ENCODE measurements at regions not wholly inside any gene's neighbourhood (a gene's known extent, or its start where the extent isn't known, plus 50 kb on each side); places are given as distances from the start of the nearest gene placed in this dataset.

DNA sequence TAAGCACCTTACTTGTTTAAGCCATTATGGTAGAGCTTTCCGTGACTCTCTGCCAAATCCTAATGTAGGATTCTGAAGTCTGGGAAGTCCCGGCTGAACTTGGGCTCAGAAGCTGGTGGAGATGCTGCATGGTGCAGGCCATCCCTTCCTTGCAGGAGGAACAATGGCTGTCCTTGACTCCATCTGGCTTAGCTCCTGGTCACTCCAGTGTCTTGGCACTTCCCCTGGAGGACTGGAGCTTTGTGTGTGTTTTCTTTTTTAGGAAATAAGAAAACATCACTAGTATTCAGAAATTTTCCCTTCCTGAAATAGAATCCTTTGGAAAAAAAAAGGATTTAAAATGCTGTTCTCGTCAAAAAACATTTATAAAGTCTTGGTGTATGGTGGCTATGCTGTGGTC, 209.3 kb upstream of the ROPN1 start:
- DNase-seq = no peak

DNA sequence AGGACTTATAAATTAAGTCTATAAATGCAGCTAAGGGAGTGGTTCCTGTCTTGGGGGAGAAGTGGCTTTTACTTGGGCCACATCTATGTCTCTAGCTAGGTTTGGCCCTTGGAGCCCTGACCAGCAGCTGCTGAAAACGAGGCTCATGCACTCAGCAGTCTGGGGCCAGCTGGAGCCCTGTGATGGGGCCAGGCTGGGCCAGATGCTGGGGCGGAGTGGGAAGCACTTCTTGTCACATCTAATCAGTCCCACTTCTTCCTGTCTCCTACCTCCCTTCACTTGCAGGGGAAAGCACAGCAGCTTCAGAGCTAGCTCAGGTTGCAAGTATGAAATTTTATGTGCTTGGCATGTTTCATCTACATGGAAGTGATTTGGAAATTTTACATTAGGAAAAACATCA, 209.9 kb upstream of the ROPN1 start:
- no peak for DNase-seq

DNA sequence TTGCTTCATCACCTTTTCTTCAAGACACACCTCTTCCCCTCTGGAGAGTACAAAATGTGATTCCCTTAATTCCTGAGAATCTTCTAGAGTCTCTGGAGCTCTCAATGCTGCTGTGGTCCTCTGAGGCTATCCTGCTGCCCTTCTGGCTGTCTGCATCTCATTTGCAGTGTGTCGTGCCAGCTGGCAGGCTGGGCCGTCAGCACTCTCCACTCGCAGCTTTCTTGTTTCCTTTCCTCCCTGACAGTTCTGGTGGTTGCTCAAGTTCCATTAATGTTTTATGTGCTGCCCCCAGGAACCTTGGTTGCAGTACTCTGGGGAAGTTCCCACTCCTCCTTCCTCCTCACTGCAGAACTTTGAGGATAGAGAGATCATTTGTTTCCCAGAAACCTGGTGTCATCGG, 210.8 kb upstream of the ROPN1 start:
- DNase-seq = no peak

DNA sequence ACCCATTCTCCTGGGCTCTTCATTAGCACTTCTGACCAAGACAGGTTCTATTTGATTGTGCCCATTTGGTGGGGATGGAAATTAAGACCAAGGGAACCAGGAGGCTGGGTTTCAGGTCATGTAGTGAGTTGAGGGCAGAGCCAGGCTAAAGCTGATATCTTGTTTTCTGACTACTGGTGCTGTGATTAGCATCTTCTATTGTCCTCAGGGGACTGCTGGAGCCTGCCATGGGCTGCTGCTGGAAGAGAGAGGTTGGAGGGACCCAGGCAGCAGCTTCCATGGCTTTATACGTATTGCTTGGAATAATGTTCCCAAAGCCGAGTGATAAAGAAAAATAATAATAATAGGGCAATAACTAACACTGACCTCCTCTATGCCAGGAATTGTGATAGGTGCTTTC, 211.4 kb upstream of the ROPN1 start:
- DNase-seq = no peak

DNA sequence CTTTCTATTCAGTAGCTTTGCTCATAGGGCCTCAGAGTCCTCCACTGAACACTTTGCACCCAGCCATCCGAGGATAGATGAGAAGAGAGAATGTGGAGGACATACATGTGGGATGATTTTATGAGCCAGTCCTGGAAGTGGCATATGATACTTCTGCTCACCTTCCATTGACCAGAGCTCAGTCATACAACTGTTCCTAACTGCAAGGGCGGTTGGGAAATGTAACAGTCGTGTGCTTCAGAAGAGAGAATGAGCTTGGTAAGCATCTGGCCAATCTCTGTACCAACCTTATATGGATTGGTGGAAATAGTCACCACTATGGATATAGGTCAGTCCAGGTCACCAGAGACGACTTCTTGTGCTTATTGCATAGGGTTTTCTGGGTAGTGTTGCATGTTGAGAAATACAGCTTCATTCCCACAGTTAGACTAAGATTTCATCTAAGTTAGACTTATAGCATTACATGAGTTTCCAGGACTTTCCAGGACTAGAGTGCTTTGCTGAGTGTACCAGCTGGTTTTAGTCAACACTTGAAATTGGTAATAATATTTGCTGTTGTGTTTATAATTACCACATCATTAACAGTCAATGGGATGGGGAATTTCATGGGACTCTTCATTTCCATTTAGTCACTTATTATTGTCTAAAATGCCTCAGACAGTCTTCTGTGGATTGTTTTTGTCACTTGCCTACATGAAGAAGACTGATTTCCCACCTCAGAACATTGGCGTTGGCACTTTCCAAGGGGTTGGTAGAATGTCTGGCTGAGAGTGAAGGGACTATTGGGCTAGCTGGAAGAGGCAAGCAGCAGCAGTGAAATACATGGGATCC, 214.5 kb upstream of the ROPN1 start:
- no peak for DNase-seq

DNA sequence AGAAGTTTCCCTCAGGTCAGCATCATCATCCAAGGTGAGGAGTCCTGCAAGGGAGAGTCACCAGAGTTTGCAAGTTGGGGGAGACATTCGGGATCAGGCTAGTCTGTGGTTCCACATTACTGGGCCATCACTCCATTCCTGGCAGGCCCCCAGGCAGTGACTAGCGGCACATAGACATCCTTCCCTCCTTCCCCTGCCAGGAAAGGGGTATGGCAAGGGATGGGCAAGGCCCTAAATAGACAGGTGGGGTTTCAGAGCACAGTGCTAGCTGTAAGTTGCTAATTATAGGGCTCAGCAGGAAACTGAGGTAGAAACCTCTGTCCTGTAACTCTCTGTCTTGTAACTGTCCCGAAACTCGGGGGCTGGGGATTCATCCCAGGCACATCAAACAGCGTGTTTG, 215.2 kb upstream of the ROPN1 start:
- no peak for DNase-seq

DNA sequence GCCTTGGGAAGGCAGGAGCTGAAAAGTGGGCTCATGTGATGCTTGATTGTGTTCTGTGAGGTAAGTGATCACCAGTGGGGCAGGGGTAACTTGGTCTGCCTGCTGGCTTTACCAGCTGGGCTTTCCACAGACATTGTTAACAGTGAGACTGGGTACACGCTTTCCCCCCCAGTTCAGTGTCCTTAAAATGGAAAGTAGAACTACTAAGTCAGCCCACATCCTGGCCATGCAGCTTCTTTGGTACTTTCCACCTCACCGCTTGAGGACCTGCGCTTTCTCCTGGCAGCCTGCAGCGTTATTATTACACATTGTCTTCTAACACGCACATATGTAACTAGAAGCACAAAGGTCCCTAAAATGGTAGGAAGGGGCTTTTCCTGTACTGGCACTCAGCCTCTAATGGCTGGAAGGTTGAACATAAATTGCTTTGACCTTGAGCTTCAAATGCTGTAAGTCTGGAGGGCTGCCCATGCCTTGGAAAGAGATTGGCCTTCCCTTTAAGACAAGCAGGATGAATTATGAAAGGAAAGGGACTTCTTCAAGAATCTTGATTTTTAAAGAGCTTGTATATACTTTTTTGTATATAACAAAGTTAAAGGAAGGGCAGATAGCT, 216.1 kb upstream of the ROPN1 start:
- no peak for DNase-seq

DNA sequence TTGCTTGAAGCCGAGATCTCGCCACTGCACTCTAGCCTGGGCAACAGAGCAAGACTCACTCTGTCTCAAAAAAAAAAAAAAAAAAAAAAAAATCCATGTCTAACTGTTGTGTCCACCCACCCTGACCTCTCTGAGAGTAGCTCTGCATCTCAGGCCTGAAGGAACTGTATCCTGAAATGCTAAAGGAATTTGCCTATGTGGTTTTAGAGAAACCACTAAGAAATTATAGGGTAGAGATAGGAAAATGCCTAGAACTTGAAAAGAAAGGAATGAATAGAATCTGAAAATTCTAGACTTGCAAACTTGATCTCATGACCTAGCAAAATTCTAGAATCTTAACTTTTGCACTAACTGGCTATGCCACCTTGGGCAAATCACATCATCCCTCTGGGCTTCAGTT, 217.5 kb upstream of the ROPN1 start:
- no peak for DNase-seq

DNA sequence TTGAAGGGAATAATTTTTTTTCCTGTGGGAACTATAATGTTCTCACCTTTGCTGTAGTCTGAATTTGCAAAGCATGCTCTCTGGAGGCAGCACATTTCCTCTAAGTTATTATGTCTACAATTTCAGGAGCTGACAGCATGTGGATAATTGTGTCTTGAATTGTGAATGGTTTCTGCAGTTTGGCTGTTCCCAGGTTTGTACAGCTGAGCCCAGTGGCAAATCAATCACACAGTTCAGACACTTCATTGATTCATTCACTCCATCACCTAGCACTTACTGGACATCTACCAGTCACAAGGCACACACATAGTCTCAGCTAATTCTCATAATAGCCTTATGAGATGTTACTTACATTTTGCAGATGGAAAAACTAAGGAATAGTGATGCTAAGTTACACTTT, 219.0 kb upstream of the ROPN1 start:
- DNase-seq = no peak

DNA sequence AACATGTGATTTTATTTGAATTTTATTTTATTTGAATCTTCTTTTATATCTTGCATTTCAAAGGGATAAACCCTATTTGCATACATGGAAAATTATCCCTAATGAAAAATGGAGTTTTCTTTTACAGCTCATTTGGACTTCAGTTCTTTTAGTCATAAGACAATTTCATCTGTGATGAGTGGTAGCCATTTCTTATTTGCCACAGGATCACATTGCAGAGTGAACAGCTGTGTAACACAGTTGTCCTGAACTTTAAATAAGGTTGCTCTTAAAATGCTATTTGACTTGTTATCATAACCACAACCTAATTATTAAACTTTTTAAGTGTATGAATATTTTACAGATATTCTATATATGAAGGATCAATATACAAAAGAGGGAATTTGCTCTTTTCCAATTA, 221.7 kb upstream of the ROPN1 start:
- no peak for DNase-seq

DNA sequence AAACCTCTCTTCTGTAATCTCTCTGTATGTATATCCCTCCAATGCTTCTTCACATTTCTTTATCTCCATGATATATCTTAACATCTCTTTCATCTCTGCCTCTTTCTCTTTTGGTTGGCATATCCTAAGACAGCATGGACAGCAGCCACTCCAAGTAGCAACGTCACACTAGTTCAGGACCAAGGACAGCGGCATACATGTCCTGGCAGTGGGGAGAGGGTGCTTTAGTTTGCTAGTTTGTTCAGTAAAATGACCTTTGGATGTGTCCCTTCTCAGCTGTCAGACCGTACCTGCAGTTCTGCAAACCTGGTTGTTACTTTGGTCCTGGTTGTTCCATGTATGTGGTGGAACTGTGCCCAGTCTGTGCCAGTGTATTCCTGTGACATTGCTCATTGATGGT, 225.6 kb upstream of the ROPN1 start:
- DNase-seq = no peak

DNA sequence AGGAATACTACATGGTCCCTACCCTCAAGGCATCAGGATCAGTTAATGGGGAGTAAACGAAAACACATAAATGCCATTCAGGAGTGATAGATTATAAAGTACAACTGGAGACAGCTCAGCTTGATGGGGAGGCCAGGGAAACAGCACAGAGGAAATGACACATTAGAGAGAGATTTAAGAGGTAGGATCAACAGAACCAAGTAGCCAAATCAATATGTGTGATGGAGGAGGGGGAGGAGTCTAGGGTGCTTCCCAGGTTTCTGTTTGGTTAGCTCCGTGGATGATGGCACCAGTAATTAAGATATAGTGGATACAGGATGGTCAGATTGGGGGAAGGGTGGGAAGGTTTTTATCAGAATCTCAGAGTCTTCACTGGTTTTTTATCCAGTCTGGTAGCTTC, 229.5 kb upstream of the ROPN1 start:
- DNase-seq = no peak

DNA sequence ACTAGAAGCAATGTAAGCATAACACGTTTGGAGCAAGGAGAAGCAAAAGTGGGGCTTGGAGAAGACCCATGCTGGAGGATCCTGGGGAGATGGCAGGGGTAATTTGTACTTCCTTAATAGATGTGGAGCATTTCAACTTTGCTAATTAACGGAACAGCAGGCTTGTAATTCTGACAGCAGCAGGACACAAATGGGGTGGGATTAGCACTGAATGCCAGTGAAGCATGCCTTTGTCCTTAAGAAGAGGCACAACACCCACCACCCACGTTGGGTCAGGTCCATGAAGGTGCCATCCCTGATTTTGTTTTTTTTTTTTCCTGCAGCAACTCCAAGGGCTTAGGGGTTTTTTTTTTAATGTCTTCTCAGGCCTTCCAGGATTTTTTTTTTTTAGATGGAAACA, 231.9 kb upstream of the ROPN1 start:
- no peak for DNase-seq

DNA sequence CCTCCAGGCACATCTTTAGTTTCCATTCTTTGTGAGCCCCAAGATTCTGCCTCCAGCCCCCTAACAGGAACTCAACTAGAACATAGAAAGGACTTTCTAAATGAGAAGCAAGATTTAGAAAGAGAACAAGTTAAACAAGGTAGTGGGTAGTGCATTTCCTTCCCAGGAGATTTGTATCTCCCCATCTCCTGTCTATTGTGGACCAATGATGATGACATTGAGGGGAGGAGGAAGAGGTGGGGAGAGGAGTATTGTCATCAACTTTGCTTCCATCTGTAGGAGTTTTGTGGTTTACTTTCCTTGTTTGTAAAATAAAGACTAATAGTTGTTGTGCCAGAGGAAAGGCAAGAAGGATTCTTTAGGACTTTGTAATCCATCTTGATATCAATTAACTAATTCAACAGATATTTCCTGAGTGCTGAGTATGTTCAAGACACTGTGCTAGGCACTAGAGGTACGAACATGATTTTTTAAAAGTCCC, 235.3 kb upstream of the ROPN1 start:
- no peak for DNase-seq

DNA sequence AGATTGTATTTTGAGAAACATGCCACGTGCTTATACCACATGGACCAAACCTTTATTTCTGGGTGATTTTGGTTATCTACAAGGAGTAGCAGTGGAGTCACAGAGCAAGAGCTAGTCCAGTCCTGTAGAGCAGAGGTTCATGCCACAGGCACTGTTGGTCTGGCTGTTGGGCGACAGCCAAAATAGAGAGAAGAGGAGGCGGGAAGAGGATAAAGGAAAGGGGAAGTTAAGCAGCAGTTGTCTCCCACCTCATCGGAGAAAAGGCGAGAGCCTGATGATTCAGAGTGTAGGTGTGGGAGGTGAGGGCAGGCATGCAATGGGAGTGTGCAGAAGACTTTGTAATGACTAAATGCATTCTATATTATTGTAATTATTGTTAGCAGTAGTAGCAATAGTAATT, 237.5 kb upstream of the ROPN1 start:
- DNase-seq = no peak

DNA sequence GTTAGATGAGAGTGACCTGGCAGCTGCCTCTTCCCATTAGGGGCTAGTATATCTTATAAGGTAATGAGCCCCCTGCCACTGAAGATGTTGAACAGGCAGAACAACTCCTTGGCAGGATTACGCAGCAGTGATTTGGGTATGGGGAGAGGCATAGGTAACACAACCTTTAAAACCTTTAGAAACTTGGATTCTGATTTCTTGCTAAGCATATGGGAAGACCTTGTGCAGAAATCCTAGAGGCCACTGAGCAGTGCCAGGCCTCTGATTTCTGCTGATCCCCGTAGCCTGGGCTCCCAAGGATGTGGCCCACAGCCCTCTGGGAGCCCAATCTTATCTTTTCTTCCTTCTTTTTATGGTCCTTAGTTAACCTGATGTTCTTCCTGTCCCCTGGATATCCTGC, 237.9 kb upstream of the ROPN1 start:
- DNase-seq = no peak

DNA sequence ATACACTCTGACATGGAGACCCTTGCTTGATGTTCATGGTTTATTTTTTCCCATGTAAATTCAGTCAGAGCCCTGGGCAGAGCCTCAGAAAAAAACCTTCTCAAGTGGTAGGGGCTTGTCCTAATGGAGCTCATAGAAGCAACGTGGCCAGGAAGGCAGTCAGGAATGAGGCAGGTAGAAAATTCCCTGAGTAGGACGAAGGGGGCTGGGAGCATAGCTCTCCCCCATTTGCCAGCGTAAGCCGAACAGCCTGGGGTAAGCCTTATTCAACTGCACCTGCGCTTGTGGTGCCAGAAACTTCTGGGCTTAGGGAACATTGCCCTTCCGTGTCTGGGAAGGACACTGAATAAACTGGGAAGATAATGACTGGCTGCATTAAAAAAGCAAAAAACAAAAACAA, 238.5 kb upstream of the ROPN1 start:
- no peak for DNase-seq

DNA sequence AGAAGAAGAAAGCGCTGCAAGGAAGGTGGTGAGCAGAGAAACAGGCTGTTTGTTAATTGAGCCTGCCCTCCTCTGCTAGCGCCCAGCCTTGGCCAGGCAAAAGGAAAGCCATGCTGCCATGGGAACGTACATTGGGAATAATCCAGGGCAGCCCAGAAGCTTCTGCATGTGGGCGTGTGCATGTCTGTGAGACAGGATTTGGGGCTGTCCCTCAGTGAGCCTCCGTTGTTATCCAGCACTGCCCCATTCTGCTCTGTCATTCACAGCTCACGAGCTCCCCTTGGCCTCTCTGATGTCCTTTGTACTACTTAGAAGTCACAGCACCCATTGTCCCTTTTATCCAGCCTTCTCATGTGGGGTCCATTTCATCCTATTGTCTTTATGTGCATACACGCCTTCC, 239.1 kb upstream of the ROPN1 start:
- no peak for DNase-seq

DNA sequence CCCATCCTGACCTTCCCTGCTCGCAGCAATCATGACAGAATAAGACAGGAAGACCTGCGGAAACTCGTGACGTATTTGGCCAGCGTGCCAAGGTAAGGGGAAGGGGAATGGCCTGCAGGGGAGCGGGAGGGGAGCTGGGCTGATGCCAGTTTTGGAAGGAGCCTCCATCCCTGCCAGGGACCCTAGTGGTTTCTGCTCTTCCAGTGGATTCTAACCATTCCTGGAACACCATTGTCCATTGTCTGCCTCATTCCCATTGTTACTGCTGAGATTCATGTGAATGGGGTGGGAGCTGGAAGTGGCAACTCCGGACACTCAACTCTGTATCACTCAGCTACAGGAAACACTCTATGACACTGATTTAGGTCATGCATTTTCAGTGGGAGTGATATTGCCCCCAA, 242.9 kb upstream of the ROPN1 start:
- no peak for DNase-seq

DNA sequence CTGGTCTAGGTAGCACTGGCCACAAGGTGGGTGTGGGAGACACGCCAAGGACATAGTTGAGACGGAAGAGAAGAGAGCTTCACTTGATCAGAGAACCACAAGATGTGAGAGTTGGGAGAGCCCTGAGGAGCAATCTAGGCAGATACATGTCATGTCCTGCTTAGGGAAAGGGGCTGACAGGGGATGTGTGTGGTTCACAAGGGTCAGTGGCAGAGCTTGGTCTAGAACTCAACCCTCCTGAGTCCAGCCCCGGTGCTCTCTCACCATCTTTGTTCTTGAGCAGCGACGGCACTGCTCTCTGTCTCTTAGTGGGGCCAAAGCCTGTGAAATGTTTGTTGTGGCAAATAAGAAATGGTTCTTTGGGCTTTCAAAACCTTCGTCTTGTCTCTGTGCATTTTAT, 243.5 kb upstream of the ROPN1 start:
- no peak for DNase-seq

DNA sequence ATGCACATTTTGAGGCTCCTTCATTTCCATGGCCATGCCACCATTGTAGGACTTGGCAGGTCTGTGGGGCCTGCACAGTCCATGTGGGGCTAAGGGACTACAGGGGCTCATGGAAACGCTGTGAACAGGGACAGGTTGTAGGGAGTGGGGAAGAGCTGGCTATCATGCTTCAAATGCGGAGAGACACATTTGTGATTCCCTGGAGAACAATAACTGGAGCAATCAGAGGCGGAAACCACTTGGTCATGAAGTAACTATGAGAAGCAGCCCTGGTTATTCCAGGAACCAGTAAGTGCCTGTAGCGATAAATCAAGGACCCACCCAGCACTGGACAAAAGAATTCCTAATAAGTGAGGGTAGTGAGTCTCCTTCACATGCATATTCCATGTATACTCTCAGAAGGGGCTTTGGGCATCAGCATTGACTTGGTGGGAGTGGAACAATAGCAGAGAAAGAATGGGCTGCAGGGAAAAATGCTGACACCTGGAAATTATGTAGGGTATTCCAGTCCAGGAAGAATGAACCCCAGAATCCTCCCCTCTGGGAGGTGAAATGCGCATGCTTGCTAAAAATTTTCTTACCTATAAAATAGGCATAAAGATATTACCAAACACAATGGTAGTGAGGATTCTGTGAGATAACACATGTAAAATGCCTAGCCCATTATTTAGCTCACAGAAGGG, 251.4 kb upstream of the ROPN1 start:
- DNase-seq = no peak

DNA sequence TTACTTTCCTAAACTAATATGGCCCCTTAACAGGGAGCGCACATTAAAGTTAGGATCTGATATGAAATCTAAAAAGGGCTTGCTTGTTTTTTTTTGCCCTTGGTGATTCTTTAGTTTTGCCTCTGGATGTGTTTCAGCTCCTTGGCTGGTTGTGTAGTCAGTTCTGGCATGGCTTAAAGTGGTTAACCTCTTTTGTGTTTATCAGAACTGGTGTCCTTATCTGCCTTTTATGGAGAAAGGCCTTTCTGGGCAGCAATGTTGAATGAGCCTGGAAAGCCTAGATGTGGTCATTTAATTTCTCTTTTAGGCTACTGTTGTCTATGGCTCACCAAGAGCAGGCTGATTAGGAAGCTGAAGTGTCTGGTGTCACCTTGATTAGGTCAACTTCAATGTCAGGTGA, 254.5 kb upstream of the ROPN1 start:
- no peak for DNase-seq

DNA sequence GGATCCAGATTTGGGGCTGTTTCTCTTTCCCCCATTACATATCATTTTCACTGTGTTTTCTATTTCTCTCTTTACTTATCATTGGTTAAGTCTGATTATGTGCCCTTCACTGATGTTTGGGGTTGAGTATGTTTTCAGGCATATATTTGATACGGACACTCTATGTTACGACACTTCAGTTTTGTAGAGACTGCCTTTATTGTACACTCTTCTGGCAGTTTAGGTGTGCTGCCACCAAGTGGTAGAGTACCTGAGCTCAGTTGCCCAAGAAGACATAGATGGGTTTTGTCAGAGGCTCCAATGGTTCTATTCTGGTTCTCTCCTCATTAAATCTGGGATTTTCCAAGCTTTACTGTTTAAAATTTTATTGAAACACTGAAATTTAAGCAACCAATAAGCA, 255.0 kb upstream of the ROPN1 start:
- DNase-seq = no peak

DNA sequence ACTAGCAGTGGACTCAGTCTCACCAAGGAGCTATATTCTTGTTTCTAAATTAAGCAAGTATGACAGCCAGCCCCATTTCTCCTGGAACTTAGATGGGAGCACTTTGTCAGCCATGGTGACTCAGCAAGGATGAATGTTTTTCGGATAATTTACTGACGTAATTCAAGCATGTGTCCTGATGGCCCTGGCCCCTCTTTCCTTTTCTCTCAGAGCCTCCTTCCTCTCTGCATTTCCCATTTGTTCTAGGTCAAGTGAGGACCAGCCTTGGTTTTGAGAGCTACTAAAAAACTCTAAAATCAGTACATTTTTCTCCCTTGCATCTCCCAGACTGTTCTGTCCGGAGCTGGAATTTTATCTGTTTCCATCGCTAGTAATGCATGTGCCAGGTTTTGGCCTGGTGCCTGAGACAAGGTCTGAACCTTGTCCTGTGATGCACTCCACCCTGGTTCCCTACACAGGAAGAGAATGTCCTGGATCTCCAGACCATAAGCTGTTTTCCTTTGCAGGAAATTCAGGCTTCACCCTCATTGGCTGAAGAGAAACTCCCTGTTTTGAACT, 256.6 kb upstream of the ROPN1 start:
- no peak for DNase-seq

Data from activated T-cell treated with anti-CD3 and anti-CD28 coated beads for 4 hours (primary cell).